Gastroesophageal sphincter (tissue), 4 donors: ENCODE measurements at regions not wholly inside any gene's neighbourhood (a gene's known extent, or its start where the extent isn't known, plus 50 kb on each side); places are given as distances from the start of the nearest gene placed in this dataset.

Source experiments
- ATAC-seq: fragments of 150-250 bp; one replicate; pipeline ENCODE4 v1.9.1; 2016; ENCODE audit warnings: mild to moderate bottlenecking, moderate library complexity
- H3K27ac ChIP-seq, 4 donors: fragments of 200-600 bp; sonication (generic) in 3 of 4; 1 replicate in 3 of 4; 2 replicates in 1 of 4; pipeline ENCODE4 v1.5.1; 2016 to 2019
- H3K27me3 ChIP-seq: fragments of 200-600 bp; sonication (generic); one replicate; pipeline ENCODE4 v1.5.1; 2019
- H3K36me3 ChIP-seq, 2 donors: fragments of 200-600 bp; sonication (generic); one replicate each; pipeline ENCODE4 v1.5.1; 2019; ENCODE audit warnings: control low read depth in 1 of 2
- H3K4me1 ChIP-seq, 3 donors: fragments of 200-600 bp; sonication (generic); 1 replicate in 2 of 3; 2 replicates in 1 of 3; pipeline ENCODE4 v1.5.1; 2016 to 2019; ENCODE audit warnings: control low read depth in 2 of 3
- H3K4me3 ChIP-seq, 2 donors: fragments of 200-600 bp; sonication (generic); one replicate each; pipeline ENCODE4 v1.5.1; 2019; ENCODE audit warnings: mild to moderate bottlenecking in 1 of 2, moderate library complexity in 1 of 2
- H3K9me3 ChIP-seq, 3 donors: fragments of 200-600 bp; sonication (generic); one replicate each; pipeline ENCODE4 v1.5.1; 2017 to 2019; ENCODE audit warnings: control low read depth in 2 of 3
- EP300 ChIP-seq: sonication (generic); formaldehyde crosslinking; IDR thresholded peaks from one replicate; pipeline ENCODE4 v1.6.1; 2017; ENCODE audit warnings: antibody characterized with exemption, mild to moderate bottlenecking
- POLR2A ChIP-seq, 2 donors: fragments of 450-650 bp; IDR thresholded peaks; one replicate each; pipeline ENCODE4 v1.6.1; 2017; ENCODE audit warnings: antibody characterized with exemption in 2 of 2, mild to moderate bottlenecking in 2 of 2, moderate library complexity in 1 of 2
- POLR2AphosphoS5 ChIP-seq: sonication (generic); formaldehyde crosslinking; IDR thresholded peaks from one replicate; pipeline ENCODE4 v1.6.1; 2017; ENCODE audit warnings: antibody characterized with exemption
- WGBS, 2 donors: methylation state at CpG; one replicate each; pipeline ENCODE4 v1.1.5; 2018; ENCODE audit warnings: low coverage in 1 of 2; 5-methylcytosine and 5-hydroxymethylcytosine counted together
- TF ChIP-seq, protein P1 (sequence below), 4 experiments: fragments of 200-600 bp in 2 of 4; fragments of 450-650 bp in 2 of 4; sonication (generic) in 1 of 4; IDR thresholded peaks; one replicate each; pipeline ENCODE4 v1.5.1; 2017 to 2019; ENCODE audit warnings: antibody characterized with exemption in 4 of 4, mild to moderate bottlenecking in 2 of 4, moderate library complexity in 2 of 4

DNA sequence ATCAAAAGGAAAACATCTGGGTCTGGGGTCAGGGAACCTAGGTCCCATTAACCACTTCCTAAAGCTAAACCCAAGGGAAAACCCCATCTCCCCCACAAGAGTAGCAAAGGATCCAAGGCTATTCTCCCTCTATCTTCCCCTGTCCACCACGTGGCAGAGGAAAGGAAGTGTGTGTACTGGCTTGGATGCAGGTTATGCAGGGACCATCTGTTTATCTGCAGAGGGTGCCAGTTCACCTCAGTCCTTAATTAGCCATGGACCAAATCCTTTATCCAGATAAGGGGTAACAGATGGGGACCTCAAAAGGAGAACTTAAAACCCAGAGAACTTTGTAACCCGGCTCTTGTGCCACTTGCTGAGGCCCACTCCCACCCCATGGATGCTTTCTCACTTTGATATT, 135.3 kb downstream of the ZNF518B start:
- 47 to 69% methylated on average over 1 to 2 of the region's 2 CpGs for WGBS, 2 donors
- no peaks in the 10 kb centered on the region for H3K9me3 ChIP-seq
- H3K27ac ChIP-seq: no peak overlapping the region
- no peaks in the 10 kb centered on the region for H3K4me1 ChIP-seq
- H3K4me3 ChIP-seq: no peak overlapping the region
- H3K36me3 ChIP-seq: no peaks in the 10 kb centered on the region
- no peak for TF ChIP-seq POLR2A (IDR thresholded peaks at IDR 0.05)
- no peak for TF ChIP-seq EP300
- no peak for TF ChIP-seq POLR2AphosphoS5
- TF ChIP-seq, protein P1, sequence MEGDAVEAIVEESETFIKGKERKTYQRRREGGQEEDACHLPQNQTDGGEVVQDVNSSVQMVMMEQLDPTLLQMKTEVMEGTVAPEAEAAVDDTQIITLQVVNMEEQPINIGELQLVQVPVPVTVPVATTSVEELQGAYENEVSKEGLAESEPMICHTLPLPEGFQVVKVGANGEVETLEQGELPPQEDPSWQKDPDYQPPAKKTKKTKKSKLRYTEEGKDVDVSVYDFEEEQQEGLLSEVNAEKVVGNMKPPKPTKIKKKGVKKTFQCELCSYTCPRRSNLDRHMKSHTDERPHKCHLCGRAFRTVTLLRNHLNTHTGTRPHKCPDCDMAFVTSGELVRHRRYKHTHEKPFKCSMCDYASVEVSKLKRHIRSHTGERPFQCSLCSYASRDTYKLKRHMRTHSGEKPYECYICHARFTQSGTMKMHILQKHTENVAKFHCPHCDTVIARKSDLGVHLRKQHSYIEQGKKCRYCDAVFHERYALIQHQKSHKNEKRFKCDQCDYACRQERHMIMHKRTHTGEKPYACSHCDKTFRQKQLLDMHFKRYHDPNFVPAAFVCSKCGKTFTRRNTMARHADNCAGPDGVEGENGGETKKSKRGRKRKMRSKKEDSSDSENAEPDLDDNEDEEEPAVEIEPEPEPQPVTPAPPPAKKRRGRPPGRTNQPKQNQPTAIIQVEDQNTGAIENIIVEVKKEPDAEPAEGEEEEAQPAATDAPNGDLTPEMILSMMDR (IDR thresholded peaks at IDR 0.05): no peak
- ATAC-seq: no peak
- H3K27me3 ChIP-seq: peaks cover 12% of the 10 kb centered on the region

DNA sequence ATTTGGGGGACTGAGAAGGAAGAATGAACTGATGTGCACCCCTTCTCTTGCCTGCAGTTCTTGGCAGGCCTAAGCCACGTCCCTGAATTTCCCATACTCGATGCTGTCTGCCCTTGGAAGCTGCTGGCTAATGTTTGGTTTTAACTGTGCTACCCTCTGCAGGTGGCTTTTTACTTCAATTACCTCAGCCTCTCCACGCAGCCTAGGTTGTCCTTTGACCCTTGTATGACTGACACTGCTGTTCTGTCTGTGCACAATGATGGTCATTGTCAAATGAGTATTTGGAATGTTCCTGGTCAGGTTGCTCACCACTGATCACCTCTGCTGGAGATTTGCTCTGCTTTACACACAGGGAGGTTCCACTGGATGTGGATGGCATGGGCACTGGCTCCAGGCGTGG, 137.1 kb downstream of the ZNF518B start:
- TF ChIP-seq, protein P1 (IDR thresholded peaks at IDR 0.05): no peak
- TF ChIP-seq POLR2AphosphoS5 (no peak), EP300 (no peak), POLR2A (IDR thresholded peaks at IDR 0.05) (no peak)
- H3K9me3 ChIP-seq: no peaks in the 10 kb centered on the region
- no peak for ATAC-seq
- H3K4me1 ChIP-seq: no peaks in the 10 kb centered on the region
- H3K4me3 ChIP-seq: no peak overlapping the region
- 59 to 78% methylated on average over 3 of the region's 4 CpGs for WGBS, 2 donors
- H3K36me3 ChIP-seq: no peaks in the 10 kb centered on the region
- H3K27ac ChIP-seq: no peak overlapping the region
- H3K27me3 ChIP-seq: peaks cover 7% of the 10 kb centered on the region

DNA sequence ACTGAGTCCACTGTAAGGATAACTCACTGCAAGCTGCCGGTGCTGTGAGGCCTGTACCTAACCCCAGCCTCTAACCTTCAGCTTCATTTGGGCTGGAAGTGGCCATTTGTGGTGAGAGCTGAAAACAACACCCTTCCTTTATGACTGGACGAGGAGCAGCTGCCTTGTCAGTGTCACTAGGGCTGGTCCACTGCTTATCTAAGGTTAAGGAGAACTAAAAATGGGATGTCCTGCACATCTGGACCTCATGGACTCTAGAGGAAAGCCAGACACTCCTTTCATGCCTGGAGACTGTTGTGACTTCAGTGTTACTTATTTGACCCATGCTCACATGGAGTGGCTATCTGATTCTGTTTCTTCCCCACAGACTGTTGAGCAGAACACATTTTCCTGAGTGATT, 139.9 kb downstream of the ZNF518B start:
- 40 to 60% methylated on average over 1 of the region's 2 CpGs for WGBS, 2 donors
- H3K27me3 ChIP-seq: no peaks in the 10 kb centered on the region
- no peaks in the 10 kb centered on the region for H3K36me3 ChIP-seq
- no peak for ATAC-seq
- TF ChIP-seq POLR2AphosphoS5 (no peak), EP300 (no peak), POLR2A (IDR thresholded peaks at IDR 0.05) (no peak)
- TF ChIP-seq, protein P1 (IDR thresholded peaks at IDR 0.05): no peak
- no peak overlapping the region for H3K4me3 ChIP-seq
- H3K9me3 ChIP-seq: no peaks in the 10 kb centered on the region
- no peaks in the 10 kb centered on the region for H3K4me1 ChIP-seq
- H3K27ac ChIP-seq: no peak overlapping the region

DNA sequence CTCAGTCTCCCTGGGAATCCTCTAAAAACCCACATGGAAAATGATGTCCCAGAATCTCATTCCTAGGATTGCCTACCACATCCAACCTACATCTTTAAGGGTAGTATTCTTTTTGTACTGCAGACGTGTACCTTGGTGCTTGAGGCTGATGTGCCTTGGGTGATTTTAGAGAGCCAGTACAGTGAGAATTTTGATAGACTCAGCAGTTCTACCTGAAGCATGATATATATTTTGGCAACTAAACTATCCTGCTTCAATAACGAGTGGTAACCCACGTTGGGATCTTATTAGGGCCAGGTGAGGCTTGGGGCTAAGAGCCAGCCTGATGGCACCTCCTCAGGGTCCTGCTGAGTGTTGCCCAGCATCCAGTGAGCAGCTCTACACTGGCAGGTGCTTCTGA, 140.4 kb downstream of the ZNF518B start:
- no peak for TF ChIP-seq POLR2AphosphoS5
- TF ChIP-seq EP300: no peak
- TF ChIP-seq, protein P1 (IDR thresholded peaks at IDR 0.05): no peak
- TF ChIP-seq POLR2A (IDR thresholded peaks at IDR 0.05): no peak
- ATAC-seq: no peak
- WGBS, 2 donors: 67 to 86% methylated on average over 1 to 3 of the region's 3 CpGs
- no peaks in the 10 kb centered on the region for H3K9me3 ChIP-seq
- H3K27ac ChIP-seq: no peak overlapping the region
- no peak overlapping the region for H3K4me3 ChIP-seq
- H3K36me3 ChIP-seq: no peaks in the 10 kb centered on the region
- no peaks in the 10 kb centered on the region for H3K4me1 ChIP-seq
- H3K27me3 ChIP-seq: no peaks in the 10 kb centered on the region

DNA sequence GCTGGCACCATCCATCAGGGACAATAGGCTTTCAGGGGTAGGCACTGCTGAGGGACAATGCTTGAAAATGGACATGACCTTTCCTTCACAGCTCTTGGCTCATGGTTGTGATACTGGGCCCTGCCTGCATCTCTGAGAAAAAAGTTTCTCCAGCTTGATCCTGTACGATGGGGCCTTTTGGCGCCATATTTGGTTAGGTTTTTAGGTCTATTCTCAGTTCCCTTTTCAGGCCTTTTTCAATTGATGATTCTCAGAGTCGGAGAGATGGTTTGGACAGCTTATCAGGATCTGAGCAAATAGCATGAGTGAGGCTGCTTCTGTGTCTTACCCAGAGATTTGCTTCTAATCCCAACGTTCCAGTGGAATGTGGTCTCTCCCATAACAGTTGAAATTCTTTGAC, 141.6 kb downstream of the ZNF518B start:
- Histone ChIP-seq H3K4me1 (no peaks in the 10 kb centered on the region), H3K27ac (no peak overlapping the region), H3K4me3 (no peak overlapping the region), H3K27me3 (no peaks in the 10 kb centered on the region), H3K9me3 (no peaks in the 10 kb centered on the region), H3K36me3 (no peaks in the 10 kb centered on the region)
- TF ChIP-seq POLR2A (IDR thresholded peaks at IDR 0.05): no peak
- TF ChIP-seq, protein P1 (IDR thresholded peaks at IDR 0.05): no peak
- TF ChIP-seq POLR2AphosphoS5: no peak
- no peak for TF ChIP-seq EP300
- WGBS, 2 donors: 69 to 85% methylated on average over 3 to 4 of the region's 4 CpGs
- ATAC-seq: no peak
